Body of pancreas (tissue), 4 donors: ENCODE measurements at regions not wholly inside any gene's neighbourhood (a gene's known extent, or its start where the extent isn't known, plus 50 kb on each side); places are given as distances from the start of the nearest gene placed in this dataset.

Experiments used
- ATAC-seq: fragments of 150-250 bp; one replicate; pipeline ENCODE4 v1.9.1; 2016
- DNase-seq, 4 donors: peaks; one replicate each; pipeline ENCODE4 v3.0.0-alpha.2; 2019
- H3K27ac ChIP-seq, 4 donors: fragments of 200-600 bp; sonication (generic); 1 replicate in 3 of 4; 2 replicates in 1 of 4; pipeline versions ENCODE4 v1.5.1 to v1.6.1; 2016 to 2019; ENCODE audit warnings: mild to moderate bottlenecking in 1 of 4, mixed read lengths in 1 of 4, moderate library complexity in 1 of 4
- H3K27me3 ChIP-seq, 2 donors: fragments of 200-600 bp; sonication (generic); one replicate each; pipeline ENCODE4 v1.6.0; 2016; ENCODE audit warnings: mild to moderate bottlenecking in 1 of 2
- H3K36me3 ChIP-seq, 2 donors: fragments of 200-600 bp; sonication (generic); replicated peaks in 1 of 2; 2 replicates each; pipeline ENCODE4 v1.5.1; 2016; ENCODE audit warnings: low read depth in 2 of 2; ENCODE audit not compliant: insufficient read depth in 1 of 2
- H3K4me1 ChIP-seq: fragments of 200-600 bp; sonication (generic); one replicate; pipeline ENCODE4 v1.6.0; 2016
- H3K4me3 ChIP-seq, 2 donors: fragments of 200-600 bp; sonication (generic); 1 replicate in 1 of 2; 2 replicates in 1 of 2; pipeline ENCODE4 v1.5.1; 2016 to 2019
- H3K9me3 ChIP-seq, 3 donors: fragments of 200-600 bp; sonication (generic); 1 replicate in 2 of 3; 2 replicates in 1 of 3; pipeline ENCODE4 v1.5.1; 2016
- POLR2A ChIP-seq, 3 donors: fragments of 450-650 bp; IDR thresholded peaks; one replicate each; pipeline ENCODE4 v1.6.1; 2016; ENCODE audit warnings: antibody characterized with exemption in 3 of 3, mild to moderate bottlenecking in 2 of 3
- WGBS, 2 donors: methylation state at CpG; one replicate each; pipeline ENCODE4 v1.1.5; 2017; 5-methylcytosine and 5-hydroxymethylcytosine counted together
- intact Hi-C: fragments of 100-400 bp; cut with DNase I; formaldehyde crosslinking; loops from one replicate; pipeline ENCODE4 v1.15.1; 2023
- TF ChIP-seq, protein P1 (sequence below), 7 experiments: fragments of 450-650 bp in 4 of 7; fragments of 200-600 bp in 3 of 7; sonication (generic) in 3 of 7; IDR thresholded peaks; one replicate each; pipeline ENCODE4 v1.5.1; 2016 to 2019; ENCODE audit warnings: antibody characterized with exemption in 7 of 7

DNA sequence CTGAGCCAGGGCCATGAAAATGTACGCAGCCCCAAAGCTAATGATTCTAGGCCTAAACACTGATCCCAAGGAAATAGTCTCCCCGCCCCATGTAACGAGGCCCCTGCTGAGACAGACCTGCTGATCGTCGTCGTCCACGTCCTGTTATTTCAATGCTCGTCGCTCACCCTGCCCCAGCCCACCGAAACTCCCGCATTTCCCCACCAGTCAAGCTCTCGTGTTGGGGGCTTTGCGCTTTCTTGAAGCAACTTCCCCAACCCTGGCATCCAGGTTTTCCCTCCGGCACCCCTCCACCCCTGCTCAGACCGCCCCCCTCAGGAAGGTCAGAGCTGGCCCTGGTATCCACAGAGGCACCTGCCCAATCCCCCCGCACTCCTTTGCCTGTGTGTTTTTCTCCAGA lies 58.8 kb upstream of the LINC01488 start:
- DNase-seq (no peak), ATAC-seq (no peak)
- peaks cover 2% of the 10 kb centered on the region for H3K4me1 ChIP-seq
- WGBS, 2 donors, result 87 to 93% methylated on average over 16 of the region's 16 CpGs
- no peak overlapping the region for H3K27ac ChIP-seq
- no peak overlapping the region for H3K4me3 ChIP-seq
- TF ChIP-seq POLR2A (IDR thresholded peaks at IDR 0.05), result no peak
- TF ChIP-seq, protein P1, sequence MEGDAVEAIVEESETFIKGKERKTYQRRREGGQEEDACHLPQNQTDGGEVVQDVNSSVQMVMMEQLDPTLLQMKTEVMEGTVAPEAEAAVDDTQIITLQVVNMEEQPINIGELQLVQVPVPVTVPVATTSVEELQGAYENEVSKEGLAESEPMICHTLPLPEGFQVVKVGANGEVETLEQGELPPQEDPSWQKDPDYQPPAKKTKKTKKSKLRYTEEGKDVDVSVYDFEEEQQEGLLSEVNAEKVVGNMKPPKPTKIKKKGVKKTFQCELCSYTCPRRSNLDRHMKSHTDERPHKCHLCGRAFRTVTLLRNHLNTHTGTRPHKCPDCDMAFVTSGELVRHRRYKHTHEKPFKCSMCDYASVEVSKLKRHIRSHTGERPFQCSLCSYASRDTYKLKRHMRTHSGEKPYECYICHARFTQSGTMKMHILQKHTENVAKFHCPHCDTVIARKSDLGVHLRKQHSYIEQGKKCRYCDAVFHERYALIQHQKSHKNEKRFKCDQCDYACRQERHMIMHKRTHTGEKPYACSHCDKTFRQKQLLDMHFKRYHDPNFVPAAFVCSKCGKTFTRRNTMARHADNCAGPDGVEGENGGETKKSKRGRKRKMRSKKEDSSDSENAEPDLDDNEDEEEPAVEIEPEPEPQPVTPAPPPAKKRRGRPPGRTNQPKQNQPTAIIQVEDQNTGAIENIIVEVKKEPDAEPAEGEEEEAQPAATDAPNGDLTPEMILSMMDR (IDR thresholded peaks at IDR 0.05), result no peak
- no peaks in the 10 kb centered on the region for H3K36me3 ChIP-seq
- H3K9me3 ChIP-seq, result peaks cover 0 to 7% (median 0%) of the 10 kb centered on the region in 3 donors
- no peaks in the 10 kb centered on the region for H3K27me3 ChIP-seq
- intact Hi-C loops, result no loop called here

DNA sequence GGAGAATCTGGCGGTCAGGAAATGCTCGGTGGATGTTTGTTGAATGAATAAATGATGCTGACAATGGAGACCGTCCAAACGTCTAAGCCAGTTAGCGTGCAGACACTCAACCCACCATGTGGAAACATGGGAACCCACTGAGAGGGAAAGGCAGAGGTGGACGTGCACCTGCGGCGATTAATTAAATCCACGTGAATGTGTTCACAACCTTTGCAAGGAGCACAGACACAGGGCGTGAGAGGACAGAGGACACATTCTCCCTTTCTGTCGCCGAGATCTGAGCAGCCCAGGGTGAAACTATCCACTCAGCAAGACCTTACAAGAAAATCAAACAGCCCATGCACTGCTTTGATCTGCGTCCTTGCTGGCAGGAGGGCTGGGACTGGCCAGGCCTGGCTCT lies 58.3 kb upstream of the LINC01488 start:
- H3K27me3 ChIP-seq, result no peaks in the 10 kb centered on the region
- WGBS, 2 donors, result 86 to 93% methylated on average over 12 to 13 of the region's 13 CpGs
- intact Hi-C loops, result no loop called here
- peaks cover 0 to 7% (median 0%) of the 10 kb centered on the region in 3 donors for H3K9me3 ChIP-seq
- ATAC-seq, result no peak
- H3K27ac ChIP-seq, result no peak overlapping the region
- no peaks in the 10 kb centered on the region for H3K4me1 ChIP-seq
- H3K36me3 ChIP-seq, result no peaks in the 10 kb centered on the region
- H3K4me3 ChIP-seq, result no peak overlapping the region
- no peak for DNase-seq
- no peak for TF ChIP-seq POLR2A (IDR thresholded peaks at IDR 0.05)
- TF ChIP-seq, protein P1 (IDR thresholded peaks at IDR 0.05), result no peak

DNA sequence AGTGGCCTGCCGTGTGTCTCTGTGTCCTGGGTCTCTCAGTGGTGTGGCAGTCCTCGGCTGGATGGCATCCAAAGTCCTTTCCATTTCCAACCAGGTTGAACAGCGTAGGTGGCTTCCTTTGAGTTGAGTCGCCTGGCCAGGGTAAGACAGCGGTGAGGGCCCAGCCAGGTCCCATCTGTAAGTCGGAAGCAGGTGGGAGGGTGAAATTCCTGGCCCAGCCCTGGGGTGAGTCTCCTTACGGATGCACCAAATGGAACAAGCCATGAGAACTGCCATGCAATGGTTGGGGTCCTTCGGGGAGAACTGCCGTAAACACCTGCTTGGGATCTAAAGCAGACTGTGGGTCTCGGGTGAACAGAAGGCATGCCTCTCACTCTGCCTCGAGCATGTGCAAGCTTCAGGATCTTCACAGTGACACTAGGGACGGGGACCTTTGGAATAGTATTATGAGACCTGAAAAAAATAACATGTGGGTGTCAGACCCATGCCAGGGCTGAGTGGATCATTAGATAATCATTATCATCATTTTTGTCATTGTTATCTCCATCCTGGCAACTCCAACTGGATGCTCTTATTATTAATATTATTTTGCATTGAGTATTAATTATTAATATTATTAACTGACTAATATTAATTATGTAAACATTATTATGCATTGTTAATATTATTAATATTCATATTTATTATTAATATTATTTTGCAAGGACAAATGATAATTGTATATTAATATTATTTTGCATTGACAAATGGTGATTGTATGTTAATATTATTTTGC lies 57.7 kb upstream of the LINC01488 start:
- no peak for ATAC-seq
- Histone ChIP-seq H3K4me1 (no peaks in the 10 kb centered on the region), H3K9me3 (peaks cover 0 to 7% (median 0%) of the 10 kb centered on the region in 3 donors), H3K27me3 (no peaks in the 10 kb centered on the region), H3K36me3 (no peaks in the 10 kb centered on the region), H3K4me3 (no peak overlapping the region), H3K27ac (no peak overlapping the region)
- intact Hi-C loops, result no loop called here
- TF ChIP-seq POLR2A (IDR thresholded peaks at IDR 0.05), result no peak
- TF ChIP-seq, protein P1 (IDR thresholded peaks at IDR 0.05), result no peak
- WGBS, 2 donors, result 83 to 89% methylated on average over 6 to 12 of the region's 12 CpGs
- no peak for DNase-seq

DNA sequence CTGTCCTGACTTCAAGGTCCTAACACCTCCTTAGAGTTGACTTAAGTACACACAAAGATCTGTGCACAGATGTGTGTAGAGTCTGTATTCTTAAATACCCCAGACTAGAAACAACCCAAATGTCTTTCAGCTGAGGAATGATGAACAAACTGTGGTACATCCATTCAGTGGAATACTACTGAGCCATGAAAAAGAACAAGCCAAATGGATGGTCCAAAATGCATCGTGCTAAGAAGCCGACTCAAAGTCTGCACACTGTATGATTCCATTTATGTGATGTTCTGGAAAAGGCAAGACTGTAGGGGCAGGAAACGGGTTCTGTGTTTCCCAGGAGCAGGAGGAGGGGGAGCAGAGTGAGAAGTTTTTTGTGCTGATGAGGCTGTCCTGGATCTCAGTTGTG lies 56.7 kb upstream of the LINC01488 start:
- TF ChIP-seq, protein P1 (IDR thresholded peaks at IDR 0.05), result no peak
- TF ChIP-seq POLR2A (IDR thresholded peaks at IDR 0.05), result no peak
- intact Hi-C loops, result no loop called here
- no peaks in the 10 kb centered on the region for H3K4me1 ChIP-seq
- no peak overlapping the region for H3K27ac ChIP-seq
- ATAC-seq (no peak), DNase-seq (no peak)
- no peaks in the 10 kb centered on the region for H3K27me3 ChIP-seq
- H3K9me3 ChIP-seq, result peaks cover 0 to 7% (median 0%) of the 10 kb centered on the region in 3 donors
- WGBS, 2 donors, result 80 to 89% methylated on average over 3 of the region's 3 CpGs
- no peak overlapping the region for H3K4me3 ChIP-seq
- no peaks in the 10 kb centered on the region for H3K36me3 ChIP-seq

DNA sequence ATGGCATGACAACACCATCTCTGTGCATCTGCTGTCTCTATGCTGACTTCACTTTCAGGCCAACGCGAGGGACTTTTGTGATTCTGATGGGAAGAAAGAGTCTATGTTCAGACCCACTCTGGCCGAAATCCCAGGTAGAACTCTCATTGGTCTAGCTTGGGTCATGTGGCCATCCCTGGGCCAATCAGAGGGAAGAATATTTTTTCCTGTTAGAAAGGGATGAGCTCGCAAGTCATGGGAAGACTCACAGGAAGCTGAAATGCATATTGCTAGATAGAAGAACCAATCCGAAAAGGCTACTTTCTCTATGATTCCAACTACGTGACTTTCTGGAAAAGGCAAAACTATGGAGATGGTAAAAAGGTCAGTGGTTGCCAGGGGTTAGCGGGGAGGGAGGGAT lies 56.0 kb upstream of the LINC01488 start:
- TF ChIP-seq, protein P1 (IDR thresholded peaks at IDR 0.05), result no peak
- no peak for TF ChIP-seq POLR2A (IDR thresholded peaks at IDR 0.05)
- intact Hi-C loops, result no loop called here
- 87 to 88% methylated on average over 7 of the region's 7 CpGs for WGBS, 2 donors

More for the DNA sequence above, 56.0 kb upstream of the LINC01488 start:
- Histone ChIP-seq H3K36me3 (no peaks in the 10 kb centered on the region), H3K9me3 (peaks cover 0 to 7% (median 0%) of the 10 kb centered on the region in 3 donors), H3K4me3 (no peak overlapping the region), H3K27me3 (no peaks in the 10 kb centered on the region), H3K27ac (no peak overlapping the region), H3K4me1 (no peaks in the 10 kb centered on the region)
- no peak for DNase-seq
- no peak for ATAC-seq
